ENCODE measurements at regions not wholly inside any gene's neighbourhood (a gene's known extent, or its start where the extent isn't known, plus 50 kb on each side); places are given as distances from the start of the nearest gene placed in this dataset.

GRCh38 chr6:14520536-14520935, 403.0 kb downstream of the CD83 start:
- TF ChIP-seq EZH2 (IDR thresholded peaks at IDR 0.05; ENCODE audit: borderline replicate concordance, insufficient read depth, low read length, poor library complexity, severe bottlenecking) (no peak), EP300 (conservative IDR thresholded peaks at IDR 0.05; ENCODE audit: poor library complexity, severe bottlenecking) (no peak), POLR2AphosphoS5 (IDR thresholded peaks at IDR 0.05) (no peak), TAF1 (IDR thresholded peaks at IDR 0.05; ENCODE audit: low read depth) (no peak), REST (IDR thresholded peaks at IDR 0.05; ENCODE audit: borderline replicate concordance) (no peak), RAD21 (conservative IDR thresholded peaks at IDR 0.05) (no peak), MXI1 (conservative IDR thresholded peaks at IDR 0.05; ENCODE audit: poor library complexity, severe bottlenecking) (no peak), SMC3 (conservative IDR thresholded peaks at IDR 0.05; ENCODE audit: poor library complexity) (no peak)
- TF ChIP-seq, protein P1, sequence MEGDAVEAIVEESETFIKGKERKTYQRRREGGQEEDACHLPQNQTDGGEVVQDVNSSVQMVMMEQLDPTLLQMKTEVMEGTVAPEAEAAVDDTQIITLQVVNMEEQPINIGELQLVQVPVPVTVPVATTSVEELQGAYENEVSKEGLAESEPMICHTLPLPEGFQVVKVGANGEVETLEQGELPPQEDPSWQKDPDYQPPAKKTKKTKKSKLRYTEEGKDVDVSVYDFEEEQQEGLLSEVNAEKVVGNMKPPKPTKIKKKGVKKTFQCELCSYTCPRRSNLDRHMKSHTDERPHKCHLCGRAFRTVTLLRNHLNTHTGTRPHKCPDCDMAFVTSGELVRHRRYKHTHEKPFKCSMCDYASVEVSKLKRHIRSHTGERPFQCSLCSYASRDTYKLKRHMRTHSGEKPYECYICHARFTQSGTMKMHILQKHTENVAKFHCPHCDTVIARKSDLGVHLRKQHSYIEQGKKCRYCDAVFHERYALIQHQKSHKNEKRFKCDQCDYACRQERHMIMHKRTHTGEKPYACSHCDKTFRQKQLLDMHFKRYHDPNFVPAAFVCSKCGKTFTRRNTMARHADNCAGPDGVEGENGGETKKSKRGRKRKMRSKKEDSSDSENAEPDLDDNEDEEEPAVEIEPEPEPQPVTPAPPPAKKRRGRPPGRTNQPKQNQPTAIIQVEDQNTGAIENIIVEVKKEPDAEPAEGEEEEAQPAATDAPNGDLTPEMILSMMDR (IDR thresholded peaks at IDR 0.05; ENCODE audit: poor library complexity, severe bottlenecking), result no peak
